ENCODE measurements at regions not wholly inside any gene's neighbourhood (a gene's known extent, or its start where the extent isn't known, plus 50 kb on each side); places are given as distances from the start of the nearest gene placed in this dataset.
"Not testable (repeated sequence)": the region's sequence is repeated elsewhere in the genome, so short reads cannot be mapped to it uniquely, and the experiment has no call there.

GRCh38 chr22:48076008-48076407 lies 1313.6 kb downstream of the TBC1D22A start:
- no peak for DNase-seq

DNA sequence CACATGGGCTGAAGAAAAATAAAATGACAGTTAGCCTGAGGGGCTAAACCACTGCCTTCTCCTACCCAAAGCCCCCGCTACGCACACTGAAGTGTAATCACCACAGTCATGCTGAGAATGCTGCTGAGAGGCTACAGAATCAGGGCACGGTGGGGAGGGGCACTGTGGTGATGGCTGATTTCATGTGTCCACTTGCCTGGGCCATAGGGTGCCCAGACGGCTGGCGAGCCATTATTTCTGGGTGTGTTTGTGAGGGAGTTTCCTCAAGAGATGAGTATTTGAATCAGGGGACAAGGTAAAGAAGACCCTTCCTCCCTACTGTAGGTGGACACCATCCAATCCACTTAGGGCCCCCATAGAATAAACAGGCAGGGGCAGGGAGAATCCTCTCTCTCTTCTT lies 1313.2 kb downstream of the TBC1D22A start:
- no peak for DNase-seq

- DNase-seq = no peak
Measured at GRCh38 chr22:48072777-48073176, 1310.3 kb downstream of the TBC1D22A start.

GRCh38 chr22:48071828-48072227 lies 1309.4 kb downstream of the TBC1D22A start:
- no peak for DNase-seq

- DNase-seq = no peak
Measured at GRCh38 chr22:48071305-48071704, 1308.9 kb downstream of the TBC1D22A start.

- DNase-seq = no peak
Measured at GRCh38 chr22:48070760-48071159, 1308.3 kb downstream of the TBC1D22A start.

DNA sequence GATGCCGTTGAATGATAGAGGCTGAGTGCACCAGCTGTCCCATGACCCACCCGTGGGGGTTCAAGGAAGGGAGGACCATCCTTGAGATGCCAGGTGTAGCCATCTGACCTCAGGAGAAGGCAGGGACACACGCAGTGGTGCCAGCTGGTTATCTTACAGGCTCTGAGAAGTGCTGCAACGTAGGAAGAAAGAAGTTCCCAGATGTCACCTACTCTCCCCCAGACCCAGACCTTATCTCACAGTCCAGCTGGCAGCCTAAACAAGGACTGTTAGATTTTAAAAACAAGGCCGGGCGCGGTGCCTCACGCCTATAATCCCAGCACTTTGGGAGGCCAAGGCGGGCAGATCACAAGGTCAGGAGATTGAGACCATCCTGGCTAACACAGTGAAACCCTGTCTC lies 1307.6 kb downstream of the TBC1D22A start:
- no peak for DNase-seq

DNA sequence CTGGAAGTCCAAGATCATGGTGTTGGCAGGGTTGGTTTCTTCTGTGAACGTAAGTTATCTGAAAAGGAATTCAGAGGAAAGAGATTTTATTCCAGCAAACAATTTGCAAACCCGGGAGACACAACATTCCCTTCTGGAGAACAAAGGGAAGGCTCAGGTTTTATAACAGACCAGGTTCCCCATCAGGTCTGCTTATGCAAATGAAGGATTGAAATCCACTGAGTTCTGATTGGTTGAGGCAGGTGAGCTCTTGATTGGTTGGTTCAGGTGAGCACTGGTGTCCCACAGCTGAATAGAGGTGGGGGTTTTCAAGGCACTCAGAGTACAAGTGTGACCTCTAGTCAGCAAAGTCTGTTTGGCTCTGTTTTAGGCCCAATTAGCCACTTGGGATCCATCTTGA lies 1306.8 kb downstream of the TBC1D22A start:
- DNase-seq = no peak

DNA sequence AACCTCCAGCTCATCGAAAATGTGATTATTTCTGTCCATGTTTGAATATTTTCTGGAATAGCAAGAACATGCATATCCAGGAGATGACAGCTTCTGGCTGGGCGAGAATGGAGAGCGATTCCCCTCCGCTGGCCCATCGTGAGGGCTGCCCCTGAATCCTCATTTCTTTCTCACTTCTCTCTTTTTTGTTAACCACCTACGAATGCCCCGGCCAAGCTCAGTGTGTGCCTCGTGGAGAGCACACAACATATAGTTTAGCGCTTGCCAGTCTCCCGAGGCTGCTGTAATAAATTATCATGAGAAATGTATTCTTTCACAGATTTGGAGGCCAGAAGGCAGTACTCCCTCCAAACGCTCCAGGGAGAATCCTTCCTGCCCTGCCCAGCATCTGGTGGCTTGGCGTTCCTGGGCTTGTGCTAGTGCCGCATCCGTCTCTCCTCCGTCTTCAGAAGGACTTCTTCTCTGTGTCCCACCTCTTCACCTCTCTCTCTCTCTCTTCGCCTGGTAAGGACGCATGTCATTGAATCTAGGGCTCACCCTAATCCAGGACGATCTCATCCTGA lies 1306.0 kb downstream of the TBC1D22A start:
- DNase-seq = no peak

GRCh38 chr22:48065892-48066291 lies 1303.4 kb downstream of the TBC1D22A start:
- DNase-seq = no peak

DNA sequence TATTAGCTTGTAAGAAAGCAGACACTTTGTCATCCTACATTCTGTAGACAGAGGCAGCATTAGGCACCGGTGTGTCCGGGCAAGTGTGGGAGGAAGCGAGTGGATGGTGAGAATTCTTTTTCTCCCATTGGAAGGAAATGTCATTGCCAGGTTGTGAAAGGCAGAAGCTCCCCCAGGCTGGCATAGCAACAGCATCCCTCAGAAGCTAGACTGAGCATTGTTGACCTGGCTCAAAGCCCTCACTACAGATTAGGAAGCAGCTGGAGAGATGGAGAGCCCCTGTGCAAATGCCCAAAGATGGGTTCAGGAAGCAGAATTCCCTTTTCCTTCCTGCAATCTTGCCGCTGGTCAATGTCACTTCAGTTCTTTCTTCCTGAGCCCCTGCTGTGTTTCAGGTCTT lies 1299.3 kb downstream of the TBC1D22A start:
- DNase-seq = no peak

DNA sequence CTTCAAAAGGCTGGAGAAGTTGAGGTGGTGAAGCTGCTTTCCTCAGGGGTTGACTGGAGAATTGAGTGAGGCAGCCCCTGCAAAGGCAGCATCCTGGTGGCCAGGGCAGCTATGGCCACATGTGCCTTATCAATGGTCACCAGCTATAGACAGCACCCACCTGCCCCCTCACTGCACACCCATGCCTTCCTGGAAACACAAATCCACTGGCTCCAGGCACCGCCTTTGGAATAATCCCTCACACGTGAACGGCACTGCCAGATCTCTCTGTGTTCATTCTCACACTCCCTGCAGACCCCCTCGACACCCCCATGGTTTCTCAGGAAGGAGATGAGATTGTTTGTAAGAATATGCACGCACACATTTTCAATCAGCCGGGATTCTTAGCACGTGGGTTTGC lies 1297.8 kb downstream of the TBC1D22A start:
- DNase-seq = no peak

- not testable (repeated sequence) for DNase-seq
Measured at GRCh38 chr22:48059521-48059920, 1297.1 kb downstream of the TBC1D22A start.

DNA sequence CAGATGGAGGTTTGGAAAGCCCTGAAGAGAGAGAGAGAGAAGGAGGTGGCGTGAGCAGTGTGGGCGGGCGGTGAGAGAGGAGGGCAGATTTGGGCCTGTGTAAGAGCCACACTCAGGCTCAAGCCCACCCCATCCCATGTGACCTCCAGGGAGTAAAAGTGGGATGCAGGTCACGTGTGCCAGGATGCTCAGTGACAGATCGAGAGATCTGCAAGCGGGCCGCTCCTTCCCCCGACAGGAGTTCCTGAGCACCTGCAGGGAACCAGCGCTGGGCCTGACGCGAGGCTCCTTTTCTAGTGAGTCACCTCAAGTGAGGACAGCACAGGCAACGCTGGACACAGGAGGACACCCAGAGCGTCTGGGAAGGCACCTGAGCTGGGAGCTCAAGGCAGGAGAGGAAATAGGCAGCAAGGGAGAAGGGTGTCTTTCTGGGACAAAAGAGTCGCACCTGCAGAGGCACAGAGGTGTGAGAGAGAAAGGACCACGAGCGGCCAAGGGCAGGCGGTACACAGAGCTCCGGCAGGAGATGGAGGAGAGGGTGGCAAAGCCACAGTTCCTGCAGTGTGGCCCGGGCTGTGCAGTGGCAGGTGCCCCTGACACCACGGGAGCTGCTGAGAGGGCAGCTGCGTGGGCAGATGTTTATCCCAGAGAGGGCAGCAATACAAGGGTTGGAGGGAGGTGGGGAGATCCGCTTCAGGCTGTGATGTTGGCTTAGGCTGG lies 1294.8 kb downstream of the TBC1D22A start:
- DNase-seq = no peak

DNA sequence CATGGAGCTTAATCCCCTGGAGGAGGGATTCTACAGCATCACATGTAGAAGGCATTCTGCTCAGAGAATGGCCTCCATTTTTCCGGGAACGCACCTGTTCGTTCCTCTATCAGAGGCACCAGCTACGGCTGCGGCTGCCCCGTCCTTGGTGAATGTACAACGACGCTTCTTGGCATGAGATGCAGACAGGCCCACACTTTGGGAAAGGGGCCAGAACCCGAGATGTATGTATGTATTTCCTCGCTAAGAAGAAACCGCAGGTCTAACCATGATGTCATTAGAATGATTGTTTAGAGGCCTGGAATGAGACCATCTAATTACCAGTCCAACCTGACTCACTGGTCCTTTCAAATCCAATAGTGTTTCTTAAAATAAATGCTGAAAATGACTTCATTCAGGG lies 1293.4 kb downstream of the TBC1D22A start:
- no peak for DNase-seq

GRCh38 chr22:48055185-48055584 lies 1292.7 kb downstream of the TBC1D22A start:
- no peak for DNase-seq

- no peak for DNase-seq
Measured at GRCh38 chr22:48054596-48054995, 1292.1 kb downstream of the TBC1D22A start.

DNA sequence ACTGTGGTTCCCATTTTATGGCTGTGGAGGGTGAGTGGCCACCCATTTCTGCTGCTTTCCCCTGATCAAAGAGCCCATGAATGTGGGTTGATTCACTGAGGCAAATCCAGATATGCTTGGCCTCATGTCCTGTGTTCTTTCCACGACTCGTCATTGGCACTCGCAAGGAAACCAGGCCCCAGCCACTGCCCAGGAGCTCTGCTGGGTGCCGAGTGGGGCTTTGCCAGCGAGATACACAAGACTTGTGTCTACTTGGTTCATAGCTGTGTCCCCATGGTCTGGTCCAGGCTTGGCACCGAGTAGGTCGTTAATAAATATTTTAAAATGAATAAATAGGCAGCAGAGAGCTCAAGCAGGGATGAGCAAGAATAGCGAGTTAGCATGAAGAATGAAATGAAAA lies 1291.5 kb downstream of the TBC1D22A start:
- DNase-seq = no peak

- DNase-seq = no peak
Measured at GRCh38 chr22:48053486-48053885, 1291.0 kb downstream of the TBC1D22A start.

GRCh38 chr22:48052621-48052890 lies 1290.1 kb downstream of the TBC1D22A start:
- DNase-seq = no peak

DNA sequence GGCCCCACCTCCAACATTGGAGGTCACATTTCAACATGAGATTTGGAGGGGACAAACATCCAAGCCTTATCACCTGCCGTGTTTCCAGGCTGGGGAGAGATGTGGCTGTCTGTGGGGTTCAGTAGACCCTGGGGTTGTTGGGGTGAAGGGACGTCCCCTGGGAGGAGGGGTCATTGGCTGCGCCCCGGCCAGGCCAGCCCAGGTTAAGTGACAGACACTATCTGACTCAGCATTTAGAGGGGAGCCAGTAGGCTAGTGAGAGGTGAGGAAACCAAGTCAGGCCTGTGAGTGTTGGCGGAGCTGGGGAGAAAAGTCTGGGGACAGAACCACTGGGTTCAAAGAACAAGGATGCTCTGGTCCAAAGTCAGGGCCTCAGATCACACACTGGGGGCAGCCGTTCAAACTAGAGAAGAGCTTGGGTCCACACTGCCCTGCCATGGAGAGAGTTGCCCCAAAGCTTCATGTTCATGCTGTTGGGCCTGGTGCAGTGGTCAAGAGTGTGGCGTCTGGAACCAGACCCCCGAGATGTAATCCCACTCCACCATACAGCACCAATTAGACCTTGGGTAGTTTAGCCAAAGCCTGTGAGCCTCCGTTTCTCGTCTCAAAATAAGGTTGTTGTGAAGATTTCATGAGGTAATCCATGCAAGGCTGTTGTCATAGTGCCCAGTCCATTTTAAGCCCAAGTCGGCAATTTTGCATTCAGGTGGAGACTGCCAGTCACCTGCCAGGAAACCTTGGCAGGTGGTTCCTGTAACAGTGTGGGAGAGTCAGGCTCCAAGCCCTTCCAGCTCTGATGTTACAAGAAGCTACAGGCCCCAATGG lies 1289.6 kb downstream of the TBC1D22A start:
- DNase-seq = no peak

DNA sequence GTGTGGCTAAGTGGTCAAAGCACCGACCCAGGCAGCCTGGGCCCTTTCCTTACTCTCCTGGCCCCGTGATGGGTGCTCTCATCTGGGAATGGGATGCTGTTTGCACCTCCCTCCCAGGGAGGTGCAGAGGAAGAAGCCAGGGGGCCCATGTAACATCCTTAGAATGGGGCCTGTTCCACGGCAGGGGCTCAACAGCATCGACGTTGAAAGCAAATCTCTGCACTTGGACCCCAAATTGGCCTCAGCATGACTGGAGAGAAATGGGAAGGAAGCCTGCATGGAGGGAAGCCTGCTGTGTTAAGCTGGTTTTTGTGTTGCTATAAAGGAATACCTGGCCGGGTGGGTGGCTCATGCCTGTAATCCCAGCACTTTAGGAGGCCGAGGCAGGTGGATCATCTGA lies 1288.4 kb downstream of the TBC1D22A start:
- no peak for DNase-seq

DNA sequence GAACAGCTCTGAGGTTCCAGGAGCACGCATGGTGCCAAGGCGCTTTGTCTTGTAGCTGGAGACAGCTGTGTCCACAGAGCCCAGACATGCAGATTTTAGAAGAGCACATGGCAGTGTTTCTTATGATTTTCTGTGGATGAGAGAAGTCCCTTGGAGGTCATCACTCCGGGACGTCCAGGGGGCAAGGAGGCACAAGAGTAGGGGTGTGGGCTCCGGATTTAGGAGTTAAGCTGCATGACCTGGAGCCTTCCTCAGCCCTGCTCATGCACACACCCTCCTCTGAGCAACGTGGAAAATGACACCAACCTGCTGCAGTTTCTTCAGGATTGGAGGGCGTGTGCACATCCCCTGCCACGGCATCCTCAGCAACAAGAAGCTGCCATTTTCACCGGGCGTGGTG lies 1286.7 kb downstream of the TBC1D22A start:
- no peak for DNase-seq

DNA sequence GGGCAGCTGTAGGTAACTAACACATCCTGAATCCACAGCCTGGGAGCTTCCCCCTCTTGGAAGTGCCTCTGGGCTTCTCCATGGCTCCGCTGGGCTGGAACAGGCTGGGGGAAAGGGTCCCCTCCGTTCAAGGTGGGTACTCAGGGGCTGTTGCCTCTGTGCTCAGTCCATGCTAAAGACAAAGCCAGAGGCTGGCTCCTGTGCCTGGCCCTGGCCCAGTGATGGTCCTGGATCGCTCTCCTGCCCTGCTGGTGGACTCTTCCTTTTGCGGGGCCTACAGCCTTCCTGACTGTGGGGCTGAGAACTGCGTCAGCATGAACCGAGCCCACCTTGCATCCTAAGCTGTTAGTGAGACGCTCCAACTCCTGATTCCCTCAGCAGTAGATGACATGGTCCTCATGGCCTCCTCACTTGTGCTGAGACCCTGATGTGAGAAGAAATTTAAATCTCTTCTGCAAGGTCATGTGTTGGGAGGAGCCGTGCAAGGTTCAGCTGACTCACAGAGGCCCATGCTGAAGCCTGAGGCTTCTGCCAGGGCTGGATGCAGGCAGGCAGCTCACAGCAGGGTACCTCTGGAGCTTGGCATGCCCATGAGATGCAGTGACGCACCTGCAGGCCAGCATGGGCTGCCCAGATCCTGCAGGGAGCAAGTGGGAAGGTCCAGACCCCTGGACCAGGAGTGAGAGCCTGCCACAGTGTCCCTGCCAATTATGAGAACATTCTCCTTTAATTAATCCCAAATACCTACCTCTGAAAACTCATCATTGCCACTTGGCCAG lies 1285.5 kb downstream of the TBC1D22A start:
- no peak for DNase-seq

Measured in amniotic stem cell (primary cell).